ENCODE measurements at regions not wholly inside any gene's neighbourhood (a gene's known extent, or its start where the extent isn't known, plus 50 kb on each side); places are given as distances from the start of the nearest gene placed in this dataset.

- ChIA-PET POLR2A (no interaction called here), CTCF (no interaction called here)
- H3K4me1 ChIP-seq (ENCODE audit: control insufficient read depth, insufficient read depth, low read length) = no peaks in the 10 kb centered on the region
- H3K9me3 ChIP-seq (ENCODE audit: control insufficient read depth, insufficient read depth, low read depth, low read length) = no peaks in the 10 kb centered on the region
- TF ChIP-seq ZNF639 (tag by site-specific recombination; IDR thresholded peaks at IDR 0.05) (no peak), KLF1 (tag by site-specific recombination; IDR thresholded peaks at IDR 0.05) (no peak), ZNF148 (tag by site-specific recombination; IDR thresholded peaks at IDR 0.05; ENCODE audit: borderline replicate concordance) (no peak), ZNF174 (tag by site-specific recombination; IDR thresholded peaks at IDR 0.05) (no peak), ZNF214 (tag by site-specific recombination; IDR thresholded peaks at IDR 0.05; ENCODE audit: borderline replicate concordance) (no peak), ZNF660 (tag by site-specific recombination; IDR thresholded peaks at IDR 0.05) (no peak), ZNF311 (tag by site-specific recombination; IDR thresholded peaks at IDR 0.05; ENCODE audit: borderline replicate concordance) (no peak), ZNF449 (tag by site-specific recombination; IDR thresholded peaks at IDR 0.05) (no peak), GFI1B (tag by site-specific recombination; IDR thresholded peaks at IDR 0.05) (no peak), ZNF433 (tag by site-specific recombination; IDR thresholded peaks at IDR 0.05; ENCODE audit: low read depth) (no peak), KLF7 (tag by site-specific recombination; IDR thresholded peaks at IDR 0.05; ENCODE audit: borderline replicate concordance) (no peak), PBX3 (CRISPR knock-in tag; IDR thresholded peaks at IDR 0.05) (no peak), BCL11A (tag by site-specific recombination; IDR thresholded peaks at IDR 0.05; ENCODE audit: low read depth) (no peak), ZNF704 (tag by site-specific recombination; IDR thresholded peaks at IDR 0.05) (no peak), ZNF585B (tag by site-specific recombination; IDR thresholded peaks at IDR 0.05) (no peak), HIC1 (tag by site-specific recombination; IDR thresholded peaks at IDR 0.05) (no peak)
- H3K27ac ChIP-seq (ENCODE audit: extremely low read depth, low read depth, low read length) = no peak overlapping the region
- H3K4me3 ChIP-seq (ENCODE audit: low read depth, low read length) = no peak overlapping the region
- no peaks in the 10 kb centered on the region for H3K36me3 ChIP-seq (ENCODE audit: control insufficient read depth in 2 of 2, insufficient read depth in 1 of 2, low read length in 2 of 2)
These were observed 370.5 kb upstream of the ANXA10 start for GRCh38 chr4:167721617-167722486.
